HEK293 (cell line): ENCODE measurements at regions not wholly inside any gene's neighbourhood (a gene's known extent, or its start where the extent isn't known, plus 50 kb on each side); places are given as distances from the start of the nearest gene placed in this dataset.

Source experiments
- PBX3 ChIP-seq: sonication (generic); formaldehyde crosslinking; IDR thresholded peaks from 2 replicates; pipeline ENCODE4 v1.8.1; 2022; ENCODE audit warnings: mild to moderate bottlenecking, moderate library complexity, missing genetic modification reagents
- PRDM1 ChIP-seq: fragments of 450-650 bp; formaldehyde crosslinking; IDR thresholded peaks from 2 replicates; pipeline ENCODE4; 2016; ENCODE audit warnings: missing biosample characterization, missing genetic modification characterization
- REST ChIP-seq: fragments of 450-650 bp; formaldehyde crosslinking; IDR thresholded peaks from 2 replicates; pipeline ENCODE4 v1.5.1; 2016; ENCODE audit warnings: missing biosample characterization, missing genetic modification characterization
- ZNF121 ChIP-seq: fragments of 450-650 bp; formaldehyde crosslinking; IDR thresholded peaks from 2 replicates; pipeline ENCODE4 v1.5.1; 2016; ENCODE audit warnings: missing biosample characterization, missing genetic modification characterization
- ZNF24 ChIP-seq: fragments of 450-650 bp; formaldehyde crosslinking; IDR thresholded peaks from 2 replicates; pipeline ENCODE4 v1.5.1; 2016; ENCODE audit warnings: missing biosample characterization, missing genetic modification characterization
- ZNF274 ChIP-seq, 2 experiments: fragments of 200-500 bp in 1 of 2; fragments of 450-650 bp in 1 of 2; sonication (Bioruptor generic) in 1 of 2; formaldehyde crosslinking in 1 of 2; IDR thresholded peaks; 2 replicates each; pipeline versions ENCODE4 v1.5.1 to v1.6.1; 2014 to 2016; ENCODE audit warnings: borderline replicate concordance in 1 of 2, inconsistent platforms in 1 of 2, low read length in 1 of 2, missing biosample characterization in 1 of 2, missing genetic modification characterization in 1 of 2
- ZNF701 ChIP-seq: fragments of 450-650 bp; formaldehyde crosslinking; IDR thresholded peaks from 2 replicates; pipeline ENCODE4 v1.5.1; 2016; ENCODE audit warnings: missing biosample characterization, missing genetic modification characterization
- TF ChIP-seq, protein P1 (sequence below): fragments of 450-650 bp; formaldehyde crosslinking; IDR thresholded peaks from 2 replicates; pipeline ENCODE4 v1.5.1; 2016; ENCODE audit warnings: missing biosample characterization, missing genetic modification characterization

- TF ChIP-seq, protein P1, sequence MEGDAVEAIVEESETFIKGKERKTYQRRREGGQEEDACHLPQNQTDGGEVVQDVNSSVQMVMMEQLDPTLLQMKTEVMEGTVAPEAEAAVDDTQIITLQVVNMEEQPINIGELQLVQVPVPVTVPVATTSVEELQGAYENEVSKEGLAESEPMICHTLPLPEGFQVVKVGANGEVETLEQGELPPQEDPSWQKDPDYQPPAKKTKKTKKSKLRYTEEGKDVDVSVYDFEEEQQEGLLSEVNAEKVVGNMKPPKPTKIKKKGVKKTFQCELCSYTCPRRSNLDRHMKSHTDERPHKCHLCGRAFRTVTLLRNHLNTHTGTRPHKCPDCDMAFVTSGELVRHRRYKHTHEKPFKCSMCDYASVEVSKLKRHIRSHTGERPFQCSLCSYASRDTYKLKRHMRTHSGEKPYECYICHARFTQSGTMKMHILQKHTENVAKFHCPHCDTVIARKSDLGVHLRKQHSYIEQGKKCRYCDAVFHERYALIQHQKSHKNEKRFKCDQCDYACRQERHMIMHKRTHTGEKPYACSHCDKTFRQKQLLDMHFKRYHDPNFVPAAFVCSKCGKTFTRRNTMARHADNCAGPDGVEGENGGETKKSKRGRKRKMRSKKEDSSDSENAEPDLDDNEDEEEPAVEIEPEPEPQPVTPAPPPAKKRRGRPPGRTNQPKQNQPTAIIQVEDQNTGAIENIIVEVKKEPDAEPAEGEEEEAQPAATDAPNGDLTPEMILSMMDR: no peak
- no peak for TF ChIP-seq ZNF24 (tag by site-specific recombination)
- no peak for TF ChIP-seq PBX3 (CRISPR knock-in tag)
- no peak for TF ChIP-seq ZNF701 (tag by site-specific recombination)
- TF ChIP-seq ZNF274 (IDR thresholded peaks at IDR 0.05; ENCODE audit: low read length): no peak
- no peak for TF ChIP-seq ZNF274 (tag by site-specific recombination; IDR thresholded peaks at IDR 0.05; ENCODE audit: borderline replicate concordance)
- no peak for TF ChIP-seq ZNF121
- TF ChIP-seq REST (tag by site-specific recombination): no peak
- TF ChIP-seq PRDM1: no peak
Observed at GRCh38 chr1:4393191-4393590, 261.2 kb upstream of the AJAP1 start.
